Activated CD8-positive, alpha-beta memory T cell treated with anti-CD3 and anti-CD28 coated beads for 1 hour (primary cell): ENCODE measurements at regions not wholly inside any gene's neighbourhood (a gene's known extent, or its start where the extent isn't known, plus 50 kb on each side); places are given as distances from the start of the nearest gene placed in this dataset.

Experiments used
- DNase-seq, 2 donors: peaks; one replicate each; pipeline ENCODE4 v3.0.0-alpha.2; 2020; ENCODE audit warnings: low read depth in 1 of 2; ENCODE audit errors: extremely low read depth in 1 of 2

- DNase-seq: no peak
These were observed 178.3 kb upstream of the TWIST2 start for GRCh38 chr2:238669581-238670080.

GRCh38 chr2:238670111-238670585 lies 177.7 kb upstream of the TWIST2 start:
- no peak for DNase-seq

GRCh38 chr2:238682536-238682935 lies 165.3 kb upstream of the TWIST2 start:
- DNase-seq: no peak

GRCh38 chr2:238684362-238685326 lies 163.2 kb upstream of the TWIST2 start:
- no peak for DNase-seq

- DNase-seq: no peak
These were observed 162.6 kb upstream of the TWIST2 start for GRCh38 chr2:238685327-238685709.

GRCh38 chr2:238685713-238686112 lies 162.2 kb upstream of the TWIST2 start:
- no peak for DNase-seq

GRCh38 chr2:238686223-238686622 lies 161.7 kb upstream of the TWIST2 start:
- no peak for DNase-seq

GRCh38 chr2:238688193-238689153 lies 159.4 kb upstream of the TWIST2 start:
- no peak for DNase-seq

- no peak for DNase-seq
These were observed 158.6 kb upstream of the TWIST2 start for GRCh38 chr2:238689331-238689730.

GRCh38 chr2:238689871-238690389 lies 158.0 kb upstream of the TWIST2 start:
- DNase-seq: no peak

GRCh38 chr2:238690511-238690910 lies 157.4 kb upstream of the TWIST2 start:
- no peak for DNase-seq

GRCh38 chr2:238691596-238692491 lies 156.0 kb upstream of the TWIST2 start:
- no peak for DNase-seq

- no peak for DNase-seq
These were observed 155.3 kb upstream of the TWIST2 start for GRCh38 chr2:238692562-238692961.

- no peak for DNase-seq
These were observed 154.4 kb upstream of the TWIST2 start for GRCh38 chr2:238693337-238694093.

- no peak for DNase-seq
These were observed 153.6 kb upstream of the TWIST2 start for GRCh38 chr2:238694136-238694755.

- no peak for DNase-seq
These were observed 153.0 kb upstream of the TWIST2 start for GRCh38 chr2:238694922-238695321.

GRCh38 chr2:238695538-238695937 lies 152.3 kb upstream of the TWIST2 start:
- no peak for DNase-seq

GRCh38 chr2:238696331-238696730 lies 151.6 kb upstream of the TWIST2 start:
- no peak for DNase-seq

GRCh38 chr2:238696786-238697185 lies 151.1 kb upstream of the TWIST2 start:
- DNase-seq: no peak
